ENCODE measurements at regions not wholly inside any gene's neighbourhood (a gene's known extent, or its start where the extent isn't known, plus 50 kb on each side); places are given as distances from the start of the nearest gene placed in this dataset.

GRCh38 chr2:193349642-193350041, 1154.9 kb upstream of the TMEFF2 start:
- no peak overlapping the region for H3K18ac ChIP-seq (ENCODE audit: extremely low read depth, low read length)
- no peak overlapping the region for H4K8ac ChIP-seq (ENCODE audit: extremely low read depth, insufficient read depth, low read length)
- H2AFZ ChIP-seq (ENCODE audit: low read length), result no peak overlapping the region
- ChIA-PET CTCF (ENCODE audit: partially characterized antibody) (no interaction called here), POLR2A (ENCODE audit: partially characterized antibody) (no interaction called here)
- no peak overlapping the region for H2BK15ac ChIP-seq (ENCODE audit: low read length)
- FAIRE-seq (no peak), DNase-seq (ENCODE audit: low read depth in 1 of 2, low spot score in 2 of 2) (no peak)
- H4K5ac ChIP-seq (ENCODE audit: insufficient read length, low read depth, low read length), result no peak overlapping the region
- H3K27ac ChIP-seq (ENCODE audit: low read depth, low read length), result no peak overlapping the region
- no peak overlapping the region for H3K23ac ChIP-seq (ENCODE audit: insufficient read length)
- H3K14ac ChIP-seq (ENCODE audit: insufficient read length), result no peak overlapping the region
- H3K56ac ChIP-seq (replicated peaks; ENCODE audit: insufficient read length, low read depth, low read length), result no peak overlapping the region
- H3K27me3 ChIP-seq (replicated peaks in 1 of 4; ENCODE audit: control insufficient read depth in 3 of 4, extremely low read depth in 1 of 4, insufficient read depth in 3 of 4, low read length in 3 of 4), result no peaks in the 10 kb centered on the region
- H3K23me2 ChIP-seq (ENCODE audit: low read depth, low read length), result no peaks in the 10 kb centered on the region; the same call in 1 of the 2 replicates
- no peak overlapping the region for H2BK12ac ChIP-seq (ENCODE audit: low read depth, low read length)
- no peak overlapping the region for H2BK120ac ChIP-seq (replicated peaks; ENCODE audit: low read depth, low read length)
- H3K79me2 ChIP-seq (ENCODE audit: control insufficient read depth in 1 of 2, insufficient read depth in 2 of 2, low read length in 2 of 2), result no peaks in the 10 kb centered on the region
- H4K20me1 ChIP-seq (replicated peaks in 1 of 2; ENCODE audit: control insufficient read depth in 1 of 2, insufficient read depth in 2 of 2, low read length in 2 of 2), result no peaks in the 10 kb centered on the region
- H2BK20ac ChIP-seq (ENCODE audit: low read length), result no peak overlapping the region
- no peak overlapping the region for H4K91ac ChIP-seq (replicated peaks; ENCODE audit: insufficient read length, low read length)
- H3K4me3 ChIP-seq (ENCODE audit: extremely low read depth in 1 of 4, insufficient read depth in 2 of 4, low read depth in 3 of 4, low read length in 4 of 4), result no peak overlapping the region
- no peaks in the 10 kb centered on the region for H3K9me3 ChIP-seq (ENCODE audit: insufficient read depth in 2 of 2, low read depth in 1 of 2, low read length in 1 of 2)
- no peak overlapping the region for H3K4me2 ChIP-seq (ENCODE audit: insufficient read depth in 1 of 2, low read depth in 2 of 2, low read length in 2 of 2)
- 0 out of 7 replicates have a peak, but pooled peaks cover 0 to 2% (median 0%) of the 10 kb centered on the region in 4 experiments for H3K4me1 ChIP-seq (replicated peaks in 1 of 4; ENCODE audit: control insufficient read depth in 3 of 4, insufficient read depth in 4 of 4, low read length in 3 of 4)
- H3K4ac ChIP-seq (replicated peaks; ENCODE audit: insufficient read length, low read depth, low read length), result no peak overlapping the region
- H3K79me1 ChIP-seq (ENCODE audit: low read depth, low read length), result no peaks in the 10 kb centered on the region
- H3K36me3 ChIP-seq (ENCODE audit: control insufficient read depth in 2 of 4, insufficient read depth in 4 of 4, low read length in 3 of 4), result no peaks in the 10 kb centered on the region
- 83% methylated on average over 1 of the region's 1 CpG; no CpG with 5 or more reads in 1 of the 2 experiments for WGBS, 2 experiments (ENCODE audit: extremely low coverage in 1 of 2, insufficient coverage in 1 of 2, insufficient read length in 1 of 2, insufficient replicate concordance in 2 of 2, low coverage in 1 of 2, low lambda C conversion rate in 2 of 2, missing lambda C conversion rate in 1 of 2)
- H2AK5ac ChIP-seq (ENCODE audit: low read depth, low read length), result no peak overlapping the region
- no peak overlapping the region for H3K9ac ChIP-seq (replicated peaks in 1 of 4; ENCODE audit: extremely low read depth in 1 of 4, low read depth in 3 of 4, low read length in 3 of 4)
- H2BK5ac ChIP-seq (ENCODE audit: low read depth, low read length), result no peak overlapping the region
- TF ChIP-seq ZNF274 (IDR thresholded peaks at IDR 0.05; ENCODE audit: borderline replicate concordance, extremely low read depth, low read length), result no peak
- no peak for TF ChIP-seq FOSL1 (IDR thresholded peaks at IDR 0.05; ENCODE audit: insufficient read depth, low read depth, low read length)
- no peak for TF ChIP-seq TAF7 (optimal IDR thresholded peaks at IDR 0.05; ENCODE audit: borderline replicate concordance, low read depth, low read length)
- no peak for TF ChIP-seq RFX5 (IDR thresholded peaks at IDR 0.05; ENCODE audit: borderline replicate concordance, low read depth, low read length)
- TF ChIP-seq GABPA (IDR thresholded peaks at IDR 0.05; ENCODE audit: borderline replicate concordance, insufficient read depth, low read length), result no peak
- no peak for TF ChIP-seq RXRA (IDR thresholded peaks at IDR 0.05; ENCODE audit: insufficient read depth, low read depth, low read length)
- TF ChIP-seq YY1 (IDR thresholded peaks at IDR 0.05; ENCODE audit: low read depth, low read length), result no peak
- no peak for TF ChIP-seq TBP (IDR thresholded peaks at IDR 0.05; ENCODE audit: low read depth, low read length)
- TF ChIP-seq KDM1A (IDR thresholded peaks at IDR 0.05; ENCODE audit: borderline replicate concordance, low read length), result no peak
- no peak for TF ChIP-seq BACH1 (IDR thresholded peaks at IDR 0.05; ENCODE audit: low read length)
- TF ChIP-seq E2F6 (IDR thresholded peaks at IDR 0.05), result no peak
- no peak for TF ChIP-seq EP300 (IDR thresholded peaks at IDR 0.05; ENCODE audit: borderline replicate concordance in 1 of 2, low read depth in 2 of 2, low read length in 2 of 2)
